Stimulated activated CD4-positive, alpha-beta T cell treated with anti-CD3 and anti-CD28 coated beads, TNF-alpha, amount 100 ng/mL, for 24 hours (primary cell): ENCODE measurements at regions not wholly inside any gene's neighbourhood (a gene's known extent, or its start where the extent isn't known, plus 50 kb on each side); places are given as distances from the start of the nearest gene placed in this dataset.

ENCODE experiments used
- DNase-seq, 3 experiments: peaks; one replicate each; pipeline ENCODE4 v3.0.0-alpha.2; 2020; ENCODE audit warnings: low read depth in 3 of 3

DNA sequence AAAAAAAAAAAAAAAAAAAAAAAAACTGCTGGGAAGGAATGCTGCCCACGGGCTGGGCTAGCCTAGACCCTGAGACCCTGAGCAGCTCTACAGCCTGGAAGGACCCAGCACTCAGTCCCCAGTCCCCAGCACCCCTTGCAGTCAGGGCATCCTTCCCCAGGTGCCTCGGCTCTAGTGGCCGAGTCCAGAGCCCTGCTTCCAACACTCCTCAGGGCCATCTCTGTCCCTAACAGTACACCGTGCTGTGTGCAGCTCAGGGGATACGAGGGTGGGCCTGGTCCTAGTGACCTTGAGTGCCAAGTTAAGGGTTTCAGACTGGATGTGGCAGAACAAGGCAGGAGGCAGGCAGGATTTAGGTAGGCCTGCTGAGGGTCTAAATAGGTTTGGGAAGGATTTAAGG is 50.2 kb upstream of the LRP8 start:
- DNase-seq: no peak

DNA sequence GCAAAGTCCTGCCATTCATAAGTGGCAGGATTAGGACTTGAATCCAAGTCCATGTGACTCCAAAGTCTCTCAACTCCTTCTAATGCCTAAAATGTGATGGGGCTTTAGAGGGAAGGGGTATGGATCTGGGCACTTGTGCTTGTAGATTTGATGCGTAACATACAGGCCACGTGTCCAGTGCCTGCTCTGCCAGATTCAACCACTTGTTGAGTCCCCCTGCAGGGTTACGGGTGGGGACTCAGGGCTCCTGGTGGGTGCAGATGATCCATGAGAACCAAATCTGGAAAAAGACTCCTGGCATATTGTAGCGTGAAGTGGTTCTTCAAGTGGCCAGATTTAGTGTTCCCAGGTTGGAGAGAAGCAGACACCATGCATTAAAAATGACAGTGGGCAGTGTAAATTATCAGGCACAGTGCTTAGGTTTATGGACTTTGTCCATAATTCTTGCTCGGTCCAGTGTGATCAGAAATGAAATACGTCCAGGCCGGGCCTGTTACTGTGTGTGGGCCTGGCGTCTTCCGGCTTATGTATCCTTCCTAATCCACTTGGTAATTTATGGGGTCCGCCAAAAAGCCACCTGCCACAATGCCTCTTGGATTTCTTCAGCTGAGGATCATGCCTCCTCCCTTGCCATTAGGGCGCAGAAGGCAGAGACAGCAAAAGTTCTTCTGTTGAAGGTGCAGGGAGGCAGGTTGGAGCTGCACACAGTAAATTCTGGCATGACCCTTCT is 51.2 kb upstream of the LRP8 start:
- no peak for DNase-seq

DNA sequence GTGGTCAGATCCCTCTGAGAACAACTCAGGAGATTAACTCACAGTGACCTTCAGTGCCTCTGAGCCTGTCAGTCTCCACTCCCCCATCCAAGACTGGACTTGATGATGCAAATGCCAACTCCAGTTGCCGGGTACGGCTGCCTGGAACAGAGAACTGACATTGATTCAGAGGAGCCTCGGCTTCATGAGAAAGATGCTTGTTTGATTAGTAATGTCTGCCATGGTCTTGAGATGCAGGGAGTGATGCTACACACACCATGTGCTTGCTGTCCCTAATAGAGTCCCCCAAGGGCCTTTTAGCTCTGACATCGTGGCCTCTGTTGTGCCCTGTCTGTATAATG is 51.8 kb upstream of the LRP8 start:
- DNase-seq: no peak

DNA sequence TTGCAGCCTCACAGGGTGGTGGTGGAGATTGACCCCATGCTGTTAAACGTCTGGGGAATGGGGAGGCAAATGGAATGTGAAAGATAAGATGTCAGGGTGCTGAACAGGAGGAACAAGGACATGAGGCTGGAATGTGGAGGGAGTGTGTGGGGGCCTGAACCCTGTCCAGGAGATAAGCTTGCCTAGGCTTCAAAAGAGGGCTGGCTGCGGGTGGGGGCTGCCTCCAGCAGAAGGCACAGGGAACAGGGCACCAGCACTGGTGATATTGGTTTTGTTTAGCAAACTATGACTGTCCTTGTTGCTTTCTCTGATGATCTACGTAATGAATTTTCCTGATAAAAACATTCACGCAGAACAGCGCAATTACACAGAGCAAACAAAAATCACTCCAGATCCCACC is 52.4 kb upstream of the LRP8 start:
- no peak for DNase-seq

DNA sequence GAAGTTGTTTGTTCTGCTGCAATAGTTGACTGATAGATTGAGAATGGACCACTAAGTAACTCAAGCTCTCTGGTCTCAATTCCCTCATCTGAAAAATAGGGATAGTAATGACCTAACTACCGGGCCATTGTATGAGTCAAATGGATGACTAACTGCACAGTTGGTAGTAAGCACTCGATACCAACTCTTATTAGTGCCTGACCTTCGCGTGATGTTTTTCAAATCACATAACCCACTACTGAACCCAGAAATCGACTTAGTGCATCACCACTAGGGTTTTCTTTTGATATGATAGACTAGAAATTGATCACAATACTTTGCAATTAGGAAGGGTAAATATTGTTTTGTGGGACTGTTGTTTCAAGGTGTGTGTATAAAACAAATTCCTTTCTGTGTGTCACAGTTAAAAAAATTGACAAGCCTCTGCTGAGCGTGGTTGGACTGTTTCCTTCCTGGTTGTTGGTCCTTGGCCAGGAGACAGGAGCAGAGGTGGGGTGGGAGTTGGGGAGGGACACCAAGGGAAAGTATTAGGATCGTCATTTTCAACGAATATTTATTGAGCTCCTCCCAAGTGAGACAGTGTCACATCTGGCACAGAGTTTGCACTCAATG is 54.0 kb upstream of the LRP8 start:
- DNase-seq: no peak

DNA sequence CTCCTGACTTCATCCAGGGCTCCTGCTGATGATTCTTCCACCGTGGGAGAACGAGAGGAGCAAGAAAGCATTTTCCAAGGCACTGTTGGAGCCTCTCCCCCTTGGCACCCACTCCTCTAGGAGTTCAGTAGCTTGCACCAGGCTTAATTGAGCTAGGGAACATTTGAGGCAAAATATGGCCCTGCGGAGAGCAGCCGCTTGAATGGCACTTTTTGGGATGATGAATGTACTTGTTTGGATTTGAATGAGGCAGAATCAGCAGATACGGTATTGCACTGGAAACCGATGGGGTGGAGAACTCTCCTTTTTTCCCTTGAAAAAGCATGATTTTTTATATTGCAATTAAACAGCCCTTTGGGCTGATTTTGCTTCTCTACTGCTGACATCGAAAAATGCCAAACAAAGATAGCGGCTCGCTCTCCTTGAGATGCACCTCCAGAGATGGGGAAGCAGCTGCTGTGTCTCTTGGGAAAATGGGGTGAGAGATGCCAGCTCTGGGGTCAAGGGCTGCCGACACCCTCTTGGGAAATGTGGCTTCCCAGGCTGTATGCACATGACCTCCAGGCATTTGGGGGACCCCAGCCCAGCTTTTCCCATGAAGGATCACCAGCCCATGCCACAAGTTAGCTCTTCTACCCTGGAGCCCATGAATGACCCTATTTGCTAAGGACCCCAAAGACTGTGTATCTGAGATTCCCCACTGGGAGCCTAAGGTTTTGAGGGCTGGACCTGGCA is 55.4 kb upstream of the LRP8 start:
- no peak for DNase-seq

DNA sequence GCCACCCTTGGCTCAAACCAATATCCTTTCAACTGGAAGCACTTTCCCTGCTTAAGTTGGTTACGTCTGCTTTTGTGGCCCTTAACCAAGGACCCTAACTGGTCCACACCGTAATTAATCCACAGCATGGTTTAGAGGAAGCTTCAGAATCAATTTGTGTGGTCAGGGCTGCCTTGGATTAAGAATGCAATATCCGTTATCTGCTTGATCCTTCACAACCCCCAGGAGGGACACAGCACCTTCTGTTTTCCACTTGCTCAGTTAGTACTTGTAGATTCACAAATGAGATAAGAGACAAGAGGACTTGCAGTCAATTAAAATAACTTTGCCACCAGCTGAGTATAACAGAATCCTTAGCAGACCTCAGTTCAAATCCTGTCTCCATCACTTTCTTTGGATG is 56.9 kb upstream of the LRP8 start:
- no peak for DNase-seq

DNA sequence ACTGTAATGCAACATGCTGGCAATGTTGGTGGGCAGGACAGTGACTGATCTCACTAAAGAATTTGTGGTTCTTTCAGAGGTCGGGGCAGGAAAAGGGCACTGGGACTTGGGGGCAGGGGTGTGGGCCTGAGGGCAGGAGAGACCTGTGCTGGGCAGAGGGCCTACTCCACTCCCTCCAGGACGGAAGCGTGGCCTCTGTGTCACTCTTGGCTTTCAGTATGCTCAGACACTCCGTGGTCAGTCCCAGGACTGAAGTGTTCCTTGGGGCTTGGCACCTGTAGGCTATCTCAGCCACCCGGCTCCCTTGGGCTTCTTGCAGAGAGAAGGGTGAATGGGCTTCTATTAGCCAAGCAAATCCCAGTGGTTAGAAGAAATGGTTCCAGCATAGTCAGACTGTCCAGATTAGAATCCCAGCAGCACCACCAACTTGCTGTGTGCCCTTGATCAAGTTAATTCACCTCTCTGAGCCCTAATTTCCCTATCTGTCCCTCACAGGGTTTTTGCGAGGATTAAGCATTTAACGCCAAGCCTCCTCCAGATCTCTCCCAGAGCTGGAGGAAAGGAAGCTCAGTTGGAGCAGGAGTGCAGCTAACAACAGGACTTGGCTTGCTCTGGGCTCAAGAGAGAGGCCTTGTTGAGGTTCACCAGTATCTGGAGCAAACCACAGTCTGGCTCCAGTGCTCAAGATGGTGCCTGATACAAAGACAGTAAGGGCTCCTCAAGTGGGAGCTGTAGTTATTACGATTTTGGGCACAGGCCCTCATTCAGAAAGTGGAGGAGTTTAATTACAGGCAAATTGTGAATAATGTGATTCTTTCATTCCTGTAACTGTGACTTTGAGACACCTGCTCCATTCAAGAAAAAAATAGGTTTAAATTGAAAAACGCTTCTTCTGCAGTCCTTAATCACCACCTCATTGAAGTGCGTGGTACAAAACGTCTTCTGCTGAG is 57.7 kb upstream of the LRP8 start:
- DNase-seq: no peak

DNA sequence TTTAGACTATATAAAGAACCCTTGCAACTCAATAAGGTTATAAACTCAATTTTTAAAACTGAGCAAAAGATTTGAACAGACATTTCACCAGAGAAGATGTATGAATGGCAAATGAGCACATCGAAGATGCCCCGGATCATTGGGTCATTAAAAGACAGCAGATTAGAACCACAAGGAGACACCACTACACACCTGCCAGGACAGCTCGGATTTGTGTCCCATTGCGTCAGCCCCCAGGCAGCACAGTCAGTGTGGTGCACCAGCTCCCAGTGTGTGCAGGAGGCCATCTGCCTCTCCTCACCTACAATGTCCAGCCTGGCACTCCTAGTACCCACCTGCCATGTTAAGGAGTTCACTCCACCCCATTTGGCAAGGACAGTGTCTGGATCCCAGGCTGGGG is 61.1 kb upstream of the LRP8 start:
- DNase-seq: no peak

DNA sequence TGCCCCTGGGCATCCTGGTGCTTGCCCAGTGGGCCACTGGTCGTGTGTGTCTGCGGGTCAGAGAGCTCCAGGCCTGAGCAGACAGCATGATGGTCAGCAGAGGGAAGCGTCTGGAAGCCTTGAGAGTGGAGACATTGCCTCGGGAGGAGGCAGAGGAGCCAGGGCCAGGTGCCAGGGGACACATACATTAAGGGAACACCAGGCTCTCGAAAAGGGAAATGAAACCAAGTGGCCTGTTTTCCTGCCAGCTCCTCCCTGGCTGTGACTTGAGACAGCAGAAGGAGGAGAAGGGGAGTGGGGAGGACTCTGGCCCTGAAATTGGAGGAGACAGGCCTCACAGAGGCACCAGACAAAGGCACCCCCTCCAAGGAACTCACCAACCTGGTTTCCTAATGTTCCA is 62.4 kb upstream of the LRP8 start:
- DNase-seq: no peak

DNA sequence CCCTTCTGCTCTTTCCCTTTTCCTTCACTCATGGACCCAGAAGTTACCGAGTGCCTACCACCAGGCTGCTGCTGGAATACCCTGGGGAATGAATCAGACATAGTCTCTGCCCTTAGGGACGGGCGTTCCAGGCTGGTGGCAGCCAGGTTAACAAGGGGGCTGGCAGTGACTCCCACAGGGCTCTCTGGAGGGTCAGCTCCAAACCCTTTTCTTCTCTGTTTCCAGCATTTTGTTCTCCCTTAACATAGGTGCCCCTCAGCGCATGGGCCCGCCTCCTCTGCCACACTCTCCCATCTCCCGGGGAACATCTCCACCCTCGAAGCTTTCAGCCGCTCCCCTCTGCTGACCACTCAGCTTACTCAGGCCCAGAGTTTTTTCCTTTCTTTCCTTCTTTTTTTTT is 62.9 kb upstream of the LRP8 start:
- no peak for DNase-seq

DNA sequence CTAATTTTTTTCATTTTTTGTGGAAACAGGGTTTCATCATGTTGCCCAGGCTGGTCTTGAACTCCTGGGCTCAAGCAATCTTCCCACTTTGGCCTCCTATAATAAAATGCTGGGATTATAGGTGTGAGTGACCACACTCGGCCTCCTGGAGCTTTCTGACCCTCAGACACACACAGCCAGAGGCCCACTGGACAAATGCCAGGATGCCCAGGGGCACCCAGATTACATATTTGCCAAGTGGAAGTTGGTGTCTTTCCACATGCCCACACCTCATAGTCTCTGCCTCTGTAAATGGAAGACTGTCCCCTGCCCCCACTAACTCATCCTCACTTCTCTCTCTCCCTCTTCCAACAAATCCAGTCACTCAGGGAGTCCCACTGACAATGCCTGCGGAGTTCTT is 63.4 kb upstream of the LRP8 start:
- DNase-seq: no peak

DNA sequence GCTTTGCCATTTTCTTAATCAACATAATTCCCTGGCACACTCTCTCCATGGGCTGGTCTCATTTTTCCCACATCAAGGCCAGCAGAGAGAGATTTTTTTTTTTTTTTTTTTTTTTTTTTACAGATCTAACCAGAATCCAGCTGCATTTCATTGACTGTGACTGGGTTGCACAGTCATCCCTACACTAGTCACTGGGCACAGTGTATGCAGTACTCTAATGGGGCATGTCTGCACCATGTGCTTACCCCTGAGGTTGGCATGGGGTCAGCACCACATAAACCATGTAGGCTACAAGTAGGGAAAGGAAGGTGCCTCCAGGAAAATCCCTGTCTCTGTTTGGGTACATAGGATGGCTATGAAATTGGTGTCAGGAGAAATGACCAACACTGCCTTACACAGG is 64.1 kb upstream of the LRP8 start:
- no peak for DNase-seq

DNA sequence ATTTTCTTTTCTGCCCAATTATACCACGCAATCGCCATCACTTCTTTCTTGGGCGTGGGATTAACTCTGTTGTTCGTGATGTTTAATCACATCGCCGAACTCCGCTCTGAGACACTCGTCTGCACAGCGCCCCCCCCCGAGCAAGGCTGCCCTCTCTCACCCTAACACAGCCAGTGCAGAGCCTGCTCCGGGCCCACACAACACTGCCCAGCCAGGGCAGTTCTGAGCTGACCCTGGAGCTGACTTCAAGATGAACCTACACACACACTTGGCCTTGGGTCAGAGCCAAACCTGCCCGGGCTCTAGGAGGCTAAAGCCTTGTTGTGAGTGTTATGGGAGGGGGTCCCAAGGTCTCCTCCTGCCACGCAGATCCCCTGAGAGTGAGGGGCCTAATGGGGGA is 64.6 kb upstream of the LRP8 start:
- DNase-seq: no peak

DNA sequence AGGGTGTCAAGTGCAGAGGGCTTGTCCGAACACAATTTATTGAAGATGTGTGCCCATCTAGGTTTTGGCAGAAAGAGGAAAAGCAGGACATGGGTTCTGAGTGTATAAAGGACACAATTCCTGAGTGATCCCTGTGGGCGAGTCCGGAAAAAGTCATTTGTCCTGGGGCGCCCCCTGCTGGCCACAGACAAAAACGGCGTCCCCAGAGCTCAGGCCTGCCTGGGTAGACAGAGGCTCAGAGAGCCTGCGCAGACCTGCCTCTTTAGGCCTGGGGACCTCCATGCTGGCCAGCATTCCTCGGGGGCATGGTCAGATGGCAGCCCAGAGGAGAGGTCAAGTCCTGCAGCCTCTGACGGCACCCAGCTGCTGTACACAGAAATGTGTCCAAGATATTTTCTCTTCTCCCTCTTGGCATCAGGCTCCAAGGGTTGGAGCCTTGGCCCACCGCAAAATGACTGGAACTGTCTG is 65.5 kb upstream of the LRP8 start:
- peak; percentile 55 to 67 (median 60) for DNase-seq

DNA sequence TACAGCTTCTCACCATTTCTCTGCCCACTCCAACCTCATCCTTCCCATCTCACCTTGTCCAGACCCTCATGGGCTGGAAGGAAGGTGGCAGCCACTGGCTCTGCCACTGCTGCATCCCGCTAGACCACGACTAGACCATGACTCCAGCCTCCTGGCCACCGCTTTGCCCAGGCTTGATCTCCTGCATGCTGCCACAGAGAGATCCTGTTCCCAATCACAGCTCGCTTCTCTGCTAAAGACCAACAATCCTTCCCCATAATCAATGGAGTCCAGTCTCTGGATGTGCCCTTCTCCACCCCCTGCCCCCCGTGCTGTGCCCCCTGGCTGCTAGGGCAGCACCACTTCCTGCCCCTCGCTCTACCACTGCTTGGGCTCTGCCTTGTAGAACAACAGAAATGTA is 64.9 kb upstream of the DMRTB1 start:
- no peak for DNase-seq

DNA sequence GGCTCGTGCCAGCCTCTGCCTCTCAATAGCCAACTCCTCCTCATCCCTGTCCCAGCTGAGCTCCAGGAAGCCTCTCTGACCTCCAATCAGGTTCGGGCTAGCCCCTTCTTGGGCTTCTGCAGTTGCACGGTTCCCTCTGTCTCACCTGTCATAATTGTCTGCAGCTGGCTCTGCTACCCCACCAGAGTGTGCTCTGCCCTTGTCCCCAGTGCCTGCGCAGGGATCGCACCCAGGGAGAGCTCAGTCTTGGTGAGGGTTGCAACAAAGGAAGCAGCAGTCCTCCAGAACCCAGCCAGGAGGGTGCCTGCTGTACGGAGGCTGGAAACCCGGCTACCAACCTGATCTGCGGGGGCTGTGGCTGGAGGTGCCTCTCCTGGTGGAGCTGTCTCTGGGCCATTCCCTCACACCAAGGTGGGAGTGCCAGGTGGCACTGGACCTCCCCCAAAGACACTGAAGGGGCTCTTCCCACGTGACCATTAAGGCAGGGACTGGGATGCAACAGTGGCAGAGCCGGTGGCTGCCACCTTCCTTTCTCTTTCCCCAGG is 63.5 kb upstream of the DMRTB1 start:
- DNase-seq: no peak

DNA sequence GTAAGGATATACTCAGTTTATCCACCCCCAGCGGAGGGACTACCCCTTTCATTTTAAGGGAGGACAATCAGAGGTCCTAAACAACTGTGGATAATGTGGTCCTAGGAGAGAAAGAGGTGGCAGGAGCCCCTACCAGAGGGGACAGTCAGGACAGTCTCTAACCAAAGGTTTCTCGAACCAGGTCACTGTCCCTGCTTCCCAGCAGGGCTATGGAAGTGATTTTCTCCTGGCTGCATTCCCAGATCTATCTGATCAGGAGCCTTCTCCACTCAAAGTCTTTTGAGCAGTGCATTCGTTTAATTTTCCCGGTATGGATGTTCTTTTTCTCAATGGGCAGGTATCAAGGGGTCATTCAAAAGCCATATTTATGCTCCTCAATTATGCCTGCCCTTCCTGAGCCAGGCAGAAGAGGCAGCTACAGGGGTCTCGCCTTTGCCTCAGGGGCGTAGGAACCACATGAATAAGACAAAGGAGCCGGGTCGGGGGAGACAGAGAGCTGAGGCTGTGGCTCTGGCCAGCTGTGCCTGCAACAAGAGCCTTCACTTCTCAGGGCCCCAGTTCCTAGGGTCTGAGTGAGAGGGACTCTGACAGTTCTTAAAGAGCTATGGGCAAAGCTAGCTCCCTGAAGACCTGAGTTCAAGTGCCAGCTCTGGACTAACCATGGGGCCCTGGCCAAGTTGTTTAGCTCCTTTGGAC is 62.5 kb upstream of the DMRTB1 start:
- no peak for DNase-seq

DNA sequence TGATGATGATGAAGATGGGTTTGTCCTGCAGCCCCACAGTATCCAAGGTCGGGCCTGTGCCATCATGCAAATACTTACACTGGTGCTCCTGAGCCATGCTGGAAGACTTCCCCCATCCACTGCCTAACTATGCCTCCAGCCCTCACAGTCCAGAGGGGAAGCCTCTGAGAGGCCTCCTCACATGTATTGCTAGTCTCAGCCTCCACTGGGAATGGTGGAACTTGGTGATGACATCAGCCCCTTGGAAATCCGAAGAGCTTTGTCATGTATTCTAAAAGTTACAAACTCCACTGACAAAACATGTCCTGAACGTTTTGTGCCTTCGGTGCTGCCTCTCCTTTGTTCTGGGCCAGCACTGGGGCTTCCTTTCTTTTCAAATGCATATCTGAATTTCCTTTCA is 61.1 kb upstream of the DMRTB1 start:
- no peak for DNase-seq

DNA sequence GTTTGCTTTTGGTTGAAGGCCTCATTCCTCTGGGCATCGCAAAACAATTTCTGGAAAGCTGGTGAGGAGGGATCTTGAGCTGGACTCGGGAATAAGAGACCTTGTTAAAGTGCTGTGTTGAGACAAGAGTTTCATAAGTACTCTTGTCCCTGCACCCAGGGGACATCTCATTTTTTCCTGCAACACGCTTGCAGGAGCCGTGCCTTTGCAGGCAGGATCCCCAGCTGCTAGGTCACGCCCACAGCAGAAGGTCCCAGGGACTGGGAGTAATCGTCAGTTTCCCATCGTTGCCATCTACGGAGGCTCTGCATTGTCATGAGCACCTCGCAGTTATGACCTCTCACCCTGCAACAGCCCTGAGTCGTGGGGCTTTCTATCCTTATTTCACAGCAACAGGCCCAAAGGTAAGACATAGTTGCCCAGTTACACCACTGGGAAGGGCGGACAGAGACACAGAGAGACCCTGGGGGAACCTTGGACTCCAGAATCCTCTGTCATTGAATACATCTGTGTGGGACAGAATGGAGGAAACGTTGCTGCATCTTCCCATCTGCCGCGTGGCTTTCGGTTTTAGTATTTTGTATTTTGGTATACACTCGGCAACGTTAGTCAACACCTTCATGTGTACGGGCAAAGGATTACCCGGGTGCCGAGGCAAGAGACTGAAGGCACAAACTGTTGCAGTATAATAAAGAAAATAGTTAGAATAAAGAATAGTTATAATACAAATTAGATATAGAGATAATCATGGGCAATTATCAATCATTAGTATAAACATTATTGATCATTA is 60.4 kb upstream of the DMRTB1 start:
- no peak for DNase-seq
